ENCODE measurements at regions not wholly inside any gene's neighbourhood (a gene's known extent, or its start where the extent isn't known, plus 50 kb on each side); places are given as distances from the start of the nearest gene placed in this dataset.
"Not testable (repeated sequence)": the region's sequence is repeated elsewhere in the genome, so short reads cannot be mapped to it uniquely, and the experiment has no call there.

GRCh38 chr6:155795173-155795796, 339.6 kb upstream of the NOX3 start:
- peak; percentile 35 for DNase-seq

GRCh38 chr6:155791891-155792290, 336.3 kb upstream of the NOX3 start:
- no peak for DNase-seq

GRCh38 chr6:155791186-155791585, 335.5 kb upstream of the NOX3 start:
- DNase-seq, result no peak

GRCh38 chr6:155787168-155787567, 331.5 kb upstream of the NOX3 start:
- no peak for DNase-seq

- no peak for DNase-seq
These were observed 330.9 kb upstream of the NOX3 start for GRCh38 chr6:155786528-155786927.

GRCh38 chr6:155782739-155783459, 327.3 kb upstream of the NOX3 start:
- peak; percentile 44 for DNase-seq

- DNase-seq, result peak; percentile 44
These were observed 326.7 kb upstream of the NOX3 start for GRCh38 chr6:155782320-155782731.

- DNase-seq, result no peak
These were observed 323.8 kb upstream of the NOX3 start for GRCh38 chr6:155779456-155779855.

GRCh38 chr6:155778336-155778735, 322.7 kb upstream of the NOX3 start:
- DNase-seq, result no peak

- no peak for DNase-seq
These were observed 316.2 kb upstream of the NOX3 start for GRCh38 chr6:155771822-155772221.

- no peak for DNase-seq
These were observed 315.2 kb upstream of the NOX3 start for GRCh38 chr6:155770856-155771255.

GRCh38 chr6:155770313-155770712, 314.7 kb upstream of the NOX3 start:
- no peak for DNase-seq

- no peak for DNase-seq
These were observed 309.9 kb upstream of the NOX3 start for GRCh38 chr6:155765275-155766194.

- no peak for DNase-seq
These were observed 307.0 kb upstream of the NOX3 start for GRCh38 chr6:155762649-155763048.

- no peak for DNase-seq
These were observed 299.8 kb upstream of the NOX3 start for GRCh38 chr6:155755452-155755851.

GRCh38 chr6:155748778-155749177, 293.1 kb upstream of the NOX3 start:
- DNase-seq, result not testable (repeated sequence)

GRCh38 chr6:155747491-155747890, 291.9 kb upstream of the NOX3 start:
- no peak for DNase-seq

GRCh38 chr6:155740781-155741399, 285.3 kb upstream of the NOX3 start:
- no peak for DNase-seq

- peak; percentile 59 for DNase-seq
These were observed 283.0 kb upstream of the NOX3 start for GRCh38 chr6:155738602-155739105.

- DNase-seq, result peak; percentile 89
These were observed 261.7 kb upstream of the NOX3 start for GRCh38 chr6:155717374-155717773.

- DNase-seq, result no peak
These were observed 255.1 kb upstream of the NOX3 start for GRCh38 chr6:155710704-155711103.

- DNase-seq, result no peak
These were observed 253.6 kb upstream of the NOX3 start for GRCh38 chr6:155709262-155709661.

GRCh38 chr6:155708100-155708499, 252.5 kb upstream of the NOX3 start:
- no peak for DNase-seq

Data from OCI-M1 (cell line).